Left hindlimb (tissue), 1 donor: ENCODE measurements at regions not wholly inside any gene's neighbourhood (a gene's known extent, or its start where the extent isn't known, plus 50 kb on each side); places are given as distances from the start of the nearest gene placed in this dataset.

Source experiments
- DNase-seq: peaks from one replicate; pipeline ENCODE4 v3.0.0-alpha.2; 2018

DNA sequence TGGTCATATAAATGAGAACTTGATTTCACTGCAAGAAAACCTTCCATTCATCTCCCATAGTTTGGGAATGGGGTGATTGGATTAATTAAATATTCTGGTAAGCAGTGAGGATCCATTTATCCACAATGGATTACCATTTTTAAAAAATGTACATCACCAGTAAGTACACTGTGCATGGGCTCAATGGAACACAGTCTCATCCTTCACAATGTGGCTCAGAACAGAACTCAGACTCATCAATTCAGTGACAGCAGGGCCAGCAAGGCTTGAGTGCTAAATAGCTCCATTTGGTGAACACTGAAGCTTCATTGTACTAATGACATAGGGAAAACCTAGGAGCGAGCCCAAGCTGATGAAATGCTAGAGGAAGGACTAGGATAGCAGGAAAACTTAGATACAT lies 223.8 kb downstream of the CMPK2 start:
- no peak for DNase-seq

DNA sequence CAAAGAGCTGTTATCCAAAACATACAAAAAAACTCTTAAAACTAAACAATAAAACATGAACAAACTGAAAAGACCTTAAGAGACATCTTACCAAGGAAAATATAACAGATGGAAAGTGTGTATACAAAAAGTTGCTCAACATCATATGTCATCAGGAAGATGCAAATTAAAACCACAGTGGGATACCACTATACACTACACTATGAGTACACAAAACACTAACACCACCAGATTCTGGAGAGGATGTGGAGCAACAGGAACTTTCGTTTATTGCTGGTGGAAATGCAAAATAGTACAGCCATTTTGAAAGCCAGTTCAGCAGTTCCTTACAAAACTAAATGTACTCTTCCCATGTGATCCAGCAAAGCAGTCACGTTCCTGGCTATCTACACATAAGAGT lies 221.4 kb downstream of the CMPK2 start:
- DNase-seq: no peak

GRCh38 chr2:6645004-6645403 lies 220.7 kb downstream of the CMPK2 start:
- no peak for DNase-seq

DNA sequence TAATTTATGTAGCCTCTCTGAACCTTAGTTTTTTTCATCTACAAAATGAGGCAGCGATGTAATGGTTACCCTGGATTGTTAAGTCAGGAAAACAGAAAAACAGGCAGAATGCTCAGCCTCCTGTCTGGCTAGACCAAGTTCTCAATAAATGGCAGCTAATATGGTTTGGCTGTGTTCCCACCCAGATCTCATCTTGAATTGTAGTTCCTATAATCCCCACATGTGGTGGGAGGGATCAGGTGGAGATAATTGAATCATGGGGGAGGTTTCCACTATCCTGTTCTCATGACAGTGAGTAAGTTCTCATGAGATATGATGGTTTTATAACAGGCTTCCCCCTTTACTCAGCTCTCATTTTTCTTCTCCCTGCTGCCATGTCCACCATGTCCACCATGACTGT lies 220.0 kb downstream of the CMPK2 start:
- DNase-seq: no peak

- no peak for DNase-seq
Measured at GRCh38 chr2:6647046-6647445, 218.7 kb downstream of the CMPK2 start.

DNA sequence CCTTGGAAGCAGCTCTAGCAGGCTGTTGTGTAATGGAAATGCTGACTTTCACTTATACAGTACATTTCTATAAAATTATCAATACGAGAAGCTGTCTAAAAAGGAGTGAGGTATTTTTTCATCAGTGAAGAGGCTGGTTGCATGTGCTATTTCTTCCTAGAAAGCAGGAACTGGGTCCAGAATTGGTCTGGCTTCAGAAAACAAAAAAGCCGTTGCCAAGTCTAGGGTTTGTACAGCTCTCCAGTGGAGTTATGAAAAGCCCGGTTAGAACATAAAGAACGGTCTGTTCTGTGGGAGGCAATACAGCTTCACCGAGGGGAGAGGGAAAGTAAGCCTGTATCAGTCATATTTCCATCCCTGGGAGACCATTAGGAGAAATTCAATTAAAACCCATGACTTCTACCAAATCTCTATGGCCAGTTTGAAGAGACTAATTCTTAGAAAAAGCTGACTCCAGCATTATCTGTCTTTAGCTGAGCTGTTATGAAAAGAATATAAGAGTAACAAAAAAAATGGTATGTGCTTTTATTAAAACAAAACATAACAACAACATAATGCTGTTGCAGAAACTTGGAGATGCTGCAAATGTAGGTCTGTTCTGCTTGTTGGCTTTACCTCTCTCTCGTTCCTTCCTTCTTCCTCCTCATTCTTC lies 217.0 kb downstream of the CMPK2 start:
- DNase-seq: peak; percentile 53

- no peak for DNase-seq
Measured at GRCh38 chr2:6650311-6650710, 215.4 kb downstream of the CMPK2 start.

GRCh38 chr2:6652251-6652650 lies 213.5 kb downstream of the CMPK2 start:
- no peak for DNase-seq

- DNase-seq: no peak
Measured at GRCh38 chr2:6653281-6653750, 212.4 kb downstream of the CMPK2 start.

- DNase-seq: no peak
Measured at GRCh38 chr2:6654279-6654678, 211.4 kb downstream of the CMPK2 start.

DNA sequence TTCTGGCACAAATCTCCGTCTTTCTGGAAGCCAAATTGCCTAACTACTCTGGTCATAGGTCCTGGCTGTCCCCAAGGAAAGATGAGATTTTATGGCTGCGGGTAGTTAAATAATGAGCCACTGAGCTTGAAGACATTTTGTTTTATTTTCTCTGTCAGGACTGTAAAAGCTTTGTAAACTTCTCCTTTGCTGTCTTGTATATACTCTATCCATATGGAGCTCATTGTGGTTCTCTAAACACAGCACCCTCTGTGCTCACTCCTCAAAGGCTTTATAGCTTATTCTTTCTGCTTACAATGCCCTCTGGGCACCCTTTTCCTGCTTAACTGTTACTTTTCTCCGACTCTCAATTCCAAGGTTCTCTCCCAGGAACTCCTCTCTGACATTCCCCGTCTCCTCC lies 209.1 kb downstream of the CMPK2 start:
- DNase-seq: no peak

- DNase-seq: no peak
Measured at GRCh38 chr2:6657136-6657535, 208.6 kb downstream of the CMPK2 start.

DNA sequence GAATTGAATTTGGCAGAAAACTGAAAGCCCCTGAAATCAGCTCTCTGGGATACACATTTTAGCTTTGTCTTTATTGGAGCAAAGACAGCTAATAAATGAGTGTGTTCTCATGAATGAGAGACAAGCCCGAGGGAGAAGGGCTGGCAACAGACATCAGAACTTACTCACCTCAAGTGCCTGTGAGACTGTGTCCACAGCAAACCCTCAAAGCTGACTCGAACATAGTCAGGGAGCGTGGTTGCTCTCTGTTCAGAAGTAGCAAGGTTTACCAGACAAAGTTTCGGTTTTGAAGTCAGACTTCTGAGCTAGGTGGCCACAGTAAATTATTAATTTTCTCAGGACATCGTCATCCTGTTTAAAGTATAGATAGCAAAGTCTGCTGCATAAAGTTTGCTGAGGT lies 207.9 kb downstream of the CMPK2 start:
- DNase-seq: peak; percentile 41

DNA sequence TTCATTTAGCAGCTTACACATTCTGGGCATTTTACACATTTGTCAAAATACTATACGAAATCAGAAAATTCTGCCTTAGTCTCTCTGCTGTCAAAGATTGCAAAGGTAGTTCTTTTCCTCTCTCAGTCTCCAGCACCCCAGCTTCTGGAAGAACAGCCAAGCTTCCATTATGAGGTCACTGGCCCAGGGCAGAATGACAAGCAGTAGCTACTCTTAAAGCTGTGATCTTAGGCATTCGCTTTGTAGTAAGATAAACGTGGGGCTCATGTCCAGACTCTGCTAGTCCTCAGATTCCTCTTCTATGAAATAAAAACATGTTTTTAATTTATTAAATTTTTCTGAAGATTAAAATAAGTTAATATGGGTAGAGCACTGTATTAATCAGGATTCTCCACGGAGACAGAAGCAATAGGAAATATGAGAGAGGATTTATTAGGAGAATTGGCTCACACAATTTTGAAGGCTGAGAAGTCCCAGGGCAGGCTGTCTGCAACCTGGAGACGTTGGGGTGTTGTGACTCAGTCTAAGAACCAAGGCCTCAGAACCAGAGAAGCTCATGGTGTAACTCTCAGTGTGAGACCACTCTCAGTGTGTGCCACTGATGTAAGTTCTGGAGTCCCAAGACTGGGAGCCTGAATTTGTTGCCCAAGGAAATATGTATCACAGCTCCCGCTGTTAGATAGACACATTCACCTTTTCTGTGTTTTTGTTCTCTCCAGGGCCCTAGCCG lies 201.2 kb downstream of the CMPK2 start:
- no peak for DNase-seq

DNA sequence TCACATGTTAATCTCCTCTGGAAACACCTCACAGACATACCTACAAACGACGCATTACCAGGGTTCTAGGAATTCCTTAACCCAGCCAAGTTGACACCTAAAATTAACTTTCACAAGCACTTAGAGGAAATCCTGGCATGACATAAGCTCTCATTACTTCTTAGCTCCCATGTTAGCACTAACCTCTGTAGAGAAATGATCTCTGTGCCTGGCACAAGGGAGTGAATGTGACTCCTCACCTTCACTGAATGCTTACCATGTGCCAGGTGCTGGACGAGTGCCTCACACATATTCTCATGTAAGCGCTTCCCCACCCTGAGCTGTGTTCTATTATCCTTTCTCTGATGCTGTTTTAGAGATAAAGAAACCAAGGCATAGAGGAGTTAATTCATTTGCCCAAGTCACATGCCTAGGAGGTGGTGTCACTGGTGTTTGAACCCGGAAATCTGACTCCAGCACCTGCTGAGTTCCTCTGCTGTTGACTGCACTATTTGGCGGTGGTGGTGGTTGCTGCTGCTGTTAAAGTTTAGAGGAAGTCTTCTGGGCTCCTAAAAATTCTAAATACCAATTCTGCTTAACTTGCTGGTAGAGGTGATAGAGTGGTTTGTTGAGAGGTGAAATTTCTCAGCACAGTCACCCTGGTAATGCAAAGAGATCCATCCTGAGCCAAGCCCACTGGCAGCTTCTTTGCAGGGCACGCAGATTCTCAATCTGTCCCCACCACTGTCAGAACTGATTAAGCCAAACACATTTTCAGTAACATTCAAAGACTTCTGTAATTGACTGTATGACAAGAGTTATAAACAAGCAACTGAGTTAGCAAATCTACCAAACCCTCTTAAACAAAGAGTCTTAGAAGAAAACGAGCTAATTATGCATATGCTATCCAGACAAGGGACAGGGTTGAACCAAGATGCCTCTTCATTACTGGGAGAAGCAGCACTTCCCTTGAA lies 200.3 kb downstream of the CMPK2 start:
- no peak for DNase-seq

DNA sequence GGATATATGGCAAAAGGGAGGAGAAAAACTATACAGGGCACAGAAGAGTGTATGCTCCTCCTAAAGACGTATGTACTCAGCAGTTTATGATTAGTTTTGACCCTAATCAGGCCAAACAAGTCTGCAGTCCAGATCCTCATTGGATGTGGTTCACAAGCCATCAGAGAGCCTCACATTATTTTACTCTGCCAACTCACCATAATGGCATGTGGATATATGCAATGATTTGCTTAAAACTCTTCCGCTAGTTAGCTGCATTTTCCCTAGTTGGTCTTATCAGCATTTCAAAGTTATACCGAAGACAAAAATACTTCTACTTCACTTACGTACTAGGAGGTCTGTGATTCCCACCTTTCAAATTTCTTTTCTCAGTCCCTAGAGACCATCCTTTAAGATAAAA lies 198.4 kb downstream of the CMPK2 start:
- no peak for DNase-seq

- no peak for DNase-seq
Measured at GRCh38 chr2:6671913-6672312, 193.8 kb downstream of the CMPK2 start.

GRCh38 chr2:6674381-6674780 lies 191.3 kb downstream of the CMPK2 start:
- no peak for DNase-seq

GRCh38 chr2:6675791-6676190 lies 189.9 kb downstream of the CMPK2 start:
- no peak for DNase-seq

- DNase-seq: no peak
Measured at GRCh38 chr2:6676241-6676640, 189.5 kb downstream of the CMPK2 start.

DNA sequence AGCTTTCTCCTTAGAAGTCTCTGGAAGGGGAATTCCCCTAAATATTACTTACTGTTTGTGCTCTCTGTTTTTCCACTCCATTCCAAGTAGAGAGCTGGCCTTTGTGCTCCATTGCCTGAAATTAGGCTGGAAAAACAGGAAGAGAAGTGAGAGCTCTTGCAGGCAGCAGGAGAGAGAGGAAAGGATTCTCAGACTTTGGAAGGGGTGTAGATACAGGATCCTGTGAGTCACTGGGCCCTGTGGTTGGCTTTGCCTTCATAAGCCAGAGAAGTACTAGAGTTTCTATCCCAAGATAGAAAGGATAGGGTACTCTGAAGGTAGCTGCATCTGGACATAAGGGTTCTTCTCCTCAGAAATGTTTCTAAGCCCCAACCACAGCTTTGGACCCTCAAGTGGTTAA lies 188.9 kb downstream of the CMPK2 start:
- DNase-seq: no peak

DNA sequence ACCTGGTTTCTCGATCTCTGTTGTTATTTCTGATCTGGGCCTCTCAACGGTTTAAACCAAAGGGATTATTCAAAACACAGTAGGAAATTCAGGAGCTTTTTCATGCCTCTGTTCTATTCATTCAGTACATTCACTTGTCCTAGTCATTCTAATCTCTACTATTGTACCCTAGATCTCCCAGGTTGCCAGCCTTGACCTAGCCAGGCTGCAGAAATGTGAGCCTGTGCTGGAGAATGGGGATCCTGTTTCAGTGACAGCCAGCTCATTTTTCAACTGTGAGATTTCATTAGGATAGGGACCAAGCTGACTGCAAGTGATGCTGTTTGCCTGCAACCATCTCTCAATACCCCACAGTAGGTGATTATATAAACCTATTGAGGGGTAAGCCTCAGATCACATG lies 186.2 kb downstream of the CMPK2 start:
- DNase-seq: no peak

GRCh38 chr2:6683516-6683915 lies 182.2 kb downstream of the CMPK2 start:
- DNase-seq: no peak

- DNase-seq: no peak
Measured at GRCh38 chr2:6685447-6685846, 180.3 kb downstream of the CMPK2 start.
